Liver (tissue), 3 donors: ENCODE measurements at regions not wholly inside any gene's neighbourhood (a gene's known extent, or its start where the extent isn't known, plus 50 kb on each side); places are given as distances from the start of the nearest gene placed in this dataset.

Experiments
- NR2F2 ChIP-seq: IDR thresholded peaks from 2 replicates; pipeline ENCODE4 v1.6.1; 2016; ENCODE audit warnings: antibody characterized with exemption
- RAD21 ChIP-seq, 2 donors: IDR thresholded peaks; 2 replicates each; pipeline ENCODE4 v1.6.1; 2016; ENCODE audit warnings: antibody characterized with exemption in 2 of 2, mild to moderate bottlenecking in 2 of 2
- RXRA ChIP-seq, 2 donors: IDR thresholded peaks; 2 replicates each; pipeline ENCODE4 v1.6.1; 2017 to 2018; ENCODE audit warnings: antibody characterized with exemption in 2 of 2, mild to moderate bottlenecking in 1 of 2
- TAF1 ChIP-seq: conservative IDR thresholded peaks from 2 replicates; pipeline ENCODE4 v1.6.1; 2016; ENCODE audit warnings: antibody characterized with exemption, mild to moderate bottlenecking
- TF ChIP-seq, protein P1 (sequence below): fragments of 150-350 bp; IDR thresholded peaks from 2 replicates; pipeline ENCODE4 v1.5.1; 2017; ENCODE audit warnings: improper control_type of control experiment, low read depth, low read length; ENCODE audit not compliant: missing input control
- TF ChIP-seq, protein P2 (sequence below): IDR thresholded peaks from 2 replicates; pipeline ENCODE4 v1.6.1; 2016; ENCODE audit warnings: antibody characterized with exemption, mild to moderate bottlenecking
- TF ChIP-seq, protein P3 (sequence below): IDR thresholded peaks from 2 replicates; pipeline ENCODE4 v1.6.1; 2016; ENCODE audit warnings: antibody characterized with exemption
- donor health status: healthy.
- donor health status: healthy.

- TF ChIP-seq, protein P1, sequence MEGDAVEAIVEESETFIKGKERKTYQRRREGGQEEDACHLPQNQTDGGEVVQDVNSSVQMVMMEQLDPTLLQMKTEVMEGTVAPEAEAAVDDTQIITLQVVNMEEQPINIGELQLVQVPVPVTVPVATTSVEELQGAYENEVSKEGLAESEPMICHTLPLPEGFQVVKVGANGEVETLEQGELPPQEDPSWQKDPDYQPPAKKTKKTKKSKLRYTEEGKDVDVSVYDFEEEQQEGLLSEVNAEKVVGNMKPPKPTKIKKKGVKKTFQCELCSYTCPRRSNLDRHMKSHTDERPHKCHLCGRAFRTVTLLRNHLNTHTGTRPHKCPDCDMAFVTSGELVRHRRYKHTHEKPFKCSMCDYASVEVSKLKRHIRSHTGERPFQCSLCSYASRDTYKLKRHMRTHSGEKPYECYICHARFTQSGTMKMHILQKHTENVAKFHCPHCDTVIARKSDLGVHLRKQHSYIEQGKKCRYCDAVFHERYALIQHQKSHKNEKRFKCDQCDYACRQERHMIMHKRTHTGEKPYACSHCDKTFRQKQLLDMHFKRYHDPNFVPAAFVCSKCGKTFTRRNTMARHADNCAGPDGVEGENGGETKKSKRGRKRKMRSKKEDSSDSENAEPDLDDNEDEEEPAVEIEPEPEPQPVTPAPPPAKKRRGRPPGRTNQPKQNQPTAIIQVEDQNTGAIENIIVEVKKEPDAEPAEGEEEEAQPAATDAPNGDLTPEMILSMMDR, result no peak
- no peak for TF ChIP-seq RAD21 (IDR thresholded peaks at IDR 0.05)
- TF ChIP-seq TAF1, result no peak
- TF ChIP-seq, protein P2, sequence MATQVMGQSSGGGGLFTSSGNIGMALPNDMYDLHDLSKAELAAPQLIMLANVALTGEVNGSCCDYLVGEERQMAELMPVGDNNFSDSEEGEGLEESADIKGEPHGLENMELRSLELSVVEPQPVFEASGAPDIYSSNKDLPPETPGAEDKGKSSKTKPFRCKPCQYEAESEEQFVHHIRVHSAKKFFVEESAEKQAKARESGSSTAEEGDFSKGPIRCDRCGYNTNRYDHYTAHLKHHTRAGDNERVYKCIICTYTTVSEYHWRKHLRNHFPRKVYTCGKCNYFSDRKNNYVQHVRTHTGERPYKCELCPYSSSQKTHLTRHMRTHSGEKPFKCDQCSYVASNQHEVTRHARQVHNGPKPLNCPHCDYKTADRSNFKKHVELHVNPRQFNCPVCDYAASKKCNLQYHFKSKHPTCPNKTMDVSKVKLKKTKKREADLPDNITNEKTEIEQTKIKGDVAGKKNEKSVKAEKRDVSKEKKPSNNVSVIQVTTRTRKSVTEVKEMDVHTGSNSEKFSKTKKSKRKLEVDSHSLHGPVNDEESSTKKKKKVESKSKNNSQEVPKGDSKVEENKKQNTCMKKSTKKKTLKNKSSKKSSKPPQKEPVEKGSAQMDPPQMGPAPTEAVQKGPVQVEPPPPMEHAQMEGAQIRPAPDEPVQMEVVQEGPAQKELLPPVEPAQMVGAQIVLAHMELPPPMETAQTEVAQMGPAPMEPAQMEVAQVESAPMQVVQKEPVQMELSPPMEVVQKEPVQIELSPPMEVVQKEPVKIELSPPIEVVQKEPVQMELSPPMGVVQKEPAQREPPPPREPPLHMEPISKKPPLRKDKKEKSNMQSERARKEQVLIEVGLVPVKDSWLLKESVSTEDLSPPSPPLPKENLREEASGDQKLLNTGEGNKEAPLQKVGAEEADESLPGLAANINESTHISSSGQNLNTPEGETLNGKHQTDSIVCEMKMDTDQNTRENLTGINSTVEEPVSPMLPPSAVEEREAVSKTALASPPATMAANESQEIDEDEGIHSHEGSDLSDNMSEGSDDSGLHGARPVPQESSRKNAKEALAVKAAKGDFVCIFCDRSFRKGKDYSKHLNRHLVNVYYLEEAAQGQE, result no peak
- TF ChIP-seq, protein P3, sequence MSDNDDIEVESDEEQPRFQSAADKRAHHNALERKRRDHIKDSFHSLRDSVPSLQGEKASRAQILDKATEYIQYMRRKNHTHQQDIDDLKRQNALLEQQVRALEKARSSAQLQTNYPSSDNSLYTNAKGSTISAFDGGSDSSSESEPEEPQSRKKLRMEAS, result no peak
- TF ChIP-seq RXRA (IDR thresholded peaks at IDR 0.05), result no peak
- TF ChIP-seq NR2F2, result no peak
Measured at GRCh38 chr9:2497666-2498400, 123.8 kb upstream of the VLDLR start.
